ENCODE measurements at regions not wholly inside any gene's neighbourhood (a gene's known extent, or its start where the extent isn't known, plus 50 kb on each side); places are given as distances from the start of the nearest gene placed in this dataset.

DNA sequence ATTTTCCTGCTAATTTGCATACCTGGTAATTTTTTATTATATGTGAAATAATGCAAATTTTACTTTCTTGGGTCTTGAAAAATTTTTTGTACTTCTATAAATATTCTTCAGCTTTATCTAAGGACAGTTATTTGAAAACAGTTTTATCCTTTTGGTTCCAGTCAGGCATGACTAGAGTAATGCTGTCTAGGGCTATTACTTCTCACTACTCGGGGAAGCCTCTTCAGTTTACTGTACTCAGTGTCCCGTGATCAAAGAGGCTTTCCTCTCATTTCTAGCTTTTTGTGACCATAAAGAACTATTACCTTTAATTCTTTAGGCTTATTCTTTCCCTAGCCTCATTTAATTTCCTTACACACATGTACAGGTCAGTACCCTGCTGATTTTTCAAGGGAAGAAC is 153.8 kb upstream of the HDAC9 start:
- H3K4me1 Mint-ChIP-seq, result no peaks in the 10 kb centered on the region
- H3K4me3 Mint-ChIP-seq, result no peak overlapping the region
- intact Hi-C loops (cut with micrococcal nuclease), result no loop called here
- H3K27ac Mint-ChIP-seq, result no peak overlapping the region
- no peak for DNase-seq
- no peaks in the 10 kb centered on the region for H3K36me3 Mint-ChIP-seq (ENCODE audit: low read depth)
- H3K27me3 Mint-ChIP-seq, result peaks cover 12% of the 10 kb centered on the region
- H3K9me3 Mint-ChIP-seq, result no peaks in the 10 kb centered on the region

DNA sequence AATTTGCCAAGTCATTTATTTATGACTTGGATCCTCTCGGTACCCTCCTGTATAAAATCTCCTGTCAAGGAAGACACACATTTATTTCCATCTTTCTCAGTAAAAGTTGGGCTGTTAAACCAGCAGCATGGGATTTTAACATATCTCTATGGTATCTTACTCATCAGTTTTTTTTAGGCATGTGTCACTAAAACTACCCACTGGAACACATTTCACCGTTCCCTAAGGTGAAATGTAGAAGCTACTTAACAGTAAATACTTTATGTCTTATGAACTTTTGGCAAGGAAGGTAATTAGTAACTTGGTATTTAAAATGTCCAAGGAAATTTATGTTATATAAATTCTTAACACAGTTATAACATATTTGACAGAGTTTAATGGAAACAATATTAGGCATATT is 152.5 kb upstream of the HDAC9 start:
- H3K36me3 Mint-ChIP-seq (ENCODE audit: low read depth), result no peaks in the 10 kb centered on the region
- H3K4me1 Mint-ChIP-seq, result no peaks in the 10 kb centered on the region
- H3K27ac Mint-ChIP-seq, result no peak overlapping the region
- peaks cover 8% of the 10 kb centered on the region for H3K27me3 Mint-ChIP-seq
- H3K9me3 Mint-ChIP-seq, result no peaks in the 10 kb centered on the region
- DNase-seq, result no peak
- intact Hi-C loops (cut with micrococcal nuclease), result no loop called here
- H3K4me3 Mint-ChIP-seq, result no peak overlapping the region

DNA sequence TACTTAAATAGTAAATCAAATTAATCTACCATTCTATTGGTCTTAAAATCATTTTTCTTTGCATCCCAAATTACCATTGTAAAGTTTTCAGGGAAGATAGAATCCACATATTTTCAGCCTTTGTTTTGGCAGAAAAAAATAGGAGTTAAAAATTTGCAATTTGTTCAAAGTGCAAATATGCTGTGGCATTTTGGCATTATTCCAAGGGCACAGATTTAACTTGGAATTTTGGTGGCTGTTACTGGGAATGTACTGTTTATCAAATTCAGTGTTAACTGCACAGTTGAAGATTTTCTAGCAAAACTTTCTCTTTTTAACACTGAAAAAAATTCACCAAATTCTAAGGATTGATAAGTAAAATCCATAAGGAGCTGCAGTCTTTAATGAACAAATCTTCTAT is 151.0 kb upstream of the HDAC9 start:
- Mint-ChIP-seq H3K9me3 (no peaks in the 10 kb centered on the region), H3K4me1 (no peaks in the 10 kb centered on the region), H3K27me3 (peaks cover 8% of the 10 kb centered on the region), H3K36me3 (ENCODE audit: low read depth) (no peaks in the 10 kb centered on the region), H3K4me3 (no peak overlapping the region), H3K27ac (no peak overlapping the region)
- no peak for DNase-seq
- intact Hi-C loops (cut with micrococcal nuclease), result loop anchor here (2.0 kb wide), 1 partner anchor 574 kb away; no protein-coding TSS in a partner anchor

- no peaks in the 10 kb centered on the region for H3K4me1 Mint-ChIP-seq
- no peak overlapping the region for H3K4me3 Mint-ChIP-seq
- H3K36me3 Mint-ChIP-seq (ENCODE audit: low read depth), result no peaks in the 10 kb centered on the region
- intact Hi-C loops (cut with micrococcal nuclease), result loop anchor here (1.0 to 5.0 kb wide), 3 partner anchors 575 to 1453 kb away; no protein-coding TSS in a partner anchor
- peak; percentile 71 for DNase-seq
- H3K27me3 Mint-ChIP-seq, result peaks cover 10% of the 10 kb centered on the region
- H3K9me3 Mint-ChIP-seq, result no peaks in the 10 kb centered on the region
- H3K27ac Mint-ChIP-seq, result no peak overlapping the region
These were observed 149.8 kb upstream of the HDAC9 start for GRCh38 chr7:18345641-18346234.

GRCh38 chr7:18347170-18347569 is 148.4 kb upstream of the HDAC9 start:
- intact Hi-C loops (cut with micrococcal nuclease), result loop anchor here (5.0 kb wide), 1 partner anchor 1455 kb away; no protein-coding TSS in a partner anchor
- no peak for DNase-seq
- H3K27ac Mint-ChIP-seq, result no peak overlapping the region
- H3K9me3 Mint-ChIP-seq, result no peaks in the 10 kb centered on the region
- no peaks in the 10 kb centered on the region for H3K36me3 Mint-ChIP-seq (ENCODE audit: low read depth)
- H3K4me3 Mint-ChIP-seq, result no peak overlapping the region
- H3K4me1 Mint-ChIP-seq, result no peaks in the 10 kb centered on the region
- H3K27me3 Mint-ChIP-seq, result peaks cover 10% of the 10 kb centered on the region

GRCh38 chr7:18350678-18351077 is 144.9 kb upstream of the HDAC9 start:
- no peak for DNase-seq
- Mint-ChIP-seq H3K9me3 (no peaks in the 10 kb centered on the region), H3K36me3 (ENCODE audit: low read depth) (no peaks in the 10 kb centered on the region), H3K27me3 (peaks cover 8% of the 10 kb centered on the region), H3K4me3 (no peak overlapping the region), H3K4me1 (no peaks in the 10 kb centered on the region), H3K27ac (no peak overlapping the region)
- intact Hi-C loops (cut with micrococcal nuclease), result loop anchor here (10.0 kb wide), 1 partner anchor 224 kb away; no protein-coding TSS in a partner anchor

GRCh38 chr7:18352339-18353255 is 143.0 kb upstream of the HDAC9 start:
- no peaks in the 10 kb centered on the region for H3K36me3 Mint-ChIP-seq (ENCODE audit: low read depth)
- no peak overlapping the region for H3K27ac Mint-ChIP-seq
- peaks cover 3% of the 10 kb centered on the region for H3K4me1 Mint-ChIP-seq
- no peaks in the 10 kb centered on the region for H3K9me3 Mint-ChIP-seq
- intact Hi-C loops (cut with micrococcal nuclease), result loop anchor here (10.0 kb wide), 1 partner anchor 222 kb away; no protein-coding TSS in a partner anchor
- DNase-seq, result peak; percentile 59
- no peak overlapping the region for H3K4me3 Mint-ChIP-seq
- peaks cover 6% of the 10 kb centered on the region for H3K27me3 Mint-ChIP-seq

GRCh38 chr7:18353339-18353738 is 142.2 kb upstream of the HDAC9 start:
- H3K27me3 Mint-ChIP-seq, result peaks cover 6% of the 10 kb centered on the region
- no peak overlapping the region for H3K4me3 Mint-ChIP-seq

GRCh38 chr7:18354108-18355085 is 141.2 kb upstream of the HDAC9 start:
- H3K36me3 Mint-ChIP-seq (ENCODE audit: low read depth), result no peaks in the 10 kb centered on the region
- no peak overlapping the region for H3K4me3 Mint-ChIP-seq
- H3K9me3 Mint-ChIP-seq, result no peaks in the 10 kb centered on the region
- H3K27ac Mint-ChIP-seq, result no peak overlapping the region
- no peak for DNase-seq
- intact Hi-C loops (cut with micrococcal nuclease), result loop anchor here (10.0 kb wide), 1 partner anchor 220 kb away; no protein-coding TSS in a partner anchor
- peaks cover 6% of the 10 kb centered on the region for H3K27me3 Mint-ChIP-seq
- H3K4me1 Mint-ChIP-seq, result peaks cover 3% of the 10 kb centered on the region

More at GRCh38 chr7:18353339-18353738, 142.2 kb upstream of the HDAC9 start:
- DNase-seq, result no peak
- Mint-ChIP-seq H3K36me3 (ENCODE audit: low read depth) (no peaks in the 10 kb centered on the region), H3K27ac (no peak overlapping the region), H3K4me1 (peaks cover 3% of the 10 kb centered on the region), H3K9me3 (no peaks in the 10 kb centered on the region)
- intact Hi-C loops (cut with micrococcal nuclease), result loop anchor here (10.0 kb wide), 1 partner anchor 221 kb away; no protein-coding TSS in a partner anchor

GRCh38 chr7:18356191-18356645 is 139.3 kb upstream of the HDAC9 start:
- peak; percentile 57 for DNase-seq
- Mint-ChIP-seq H3K27ac (no peak overlapping the region), H3K36me3 (ENCODE audit: low read depth) (no peaks in the 10 kb centered on the region), H3K27me3 (peaks cover 4% of the 10 kb centered on the region), H3K4me1 (peaks cover 3% of the 10 kb centered on the region), H3K9me3 (no peaks in the 10 kb centered on the region), H3K4me3 (no peak overlapping the region)
- intact Hi-C loops (cut with micrococcal nuclease), result loop anchor here (2.0 to 10.0 kb wide), 3 partner anchors 219 to 1309 kb away; no protein-coding TSS in a partner anchor

- intact Hi-C loops (cut with micrococcal nuclease), result loop anchor here (2.0 to 10.0 kb wide), 3 partner anchors 217 to 1307 kb away; no protein-coding TSS in a partner anchor
- H3K27ac Mint-ChIP-seq, result no peak overlapping the region
- no peak for DNase-seq
- H3K36me3 Mint-ChIP-seq (ENCODE audit: low read depth), result no peaks in the 10 kb centered on the region
- H3K27me3 Mint-ChIP-seq, result peaks cover under 1% of the 10 kb centered on the region
- H3K9me3 Mint-ChIP-seq, result no peaks in the 10 kb centered on the region
- no peak overlapping the region for H3K4me3 Mint-ChIP-seq
- H3K4me1 Mint-ChIP-seq, result peaks cover 3% of the 10 kb centered on the region
These were observed 137.9 kb upstream of the HDAC9 start for GRCh38 chr7:18357691-18358090.

- no peaks in the 10 kb centered on the region for H3K36me3 Mint-ChIP-seq (ENCODE audit: low read depth)
- no peaks in the 10 kb centered on the region for H3K9me3 Mint-ChIP-seq
These were observed 133.8 kb upstream of the HDAC9 start for GRCh38 chr7:18361756-18362155.

GRCh38 chr7:18363751-18364380 is 131.7 kb upstream of the HDAC9 start:
- peaks cover 4% of the 10 kb centered on the region for H3K27me3 Mint-ChIP-seq
- no peaks in the 10 kb centered on the region for H3K36me3 Mint-ChIP-seq (ENCODE audit: low read depth)

More at GRCh38 chr7:18361756-18362155, 133.8 kb upstream of the HDAC9 start:
- intact Hi-C loops (cut with micrococcal nuclease), result no loop called here
- no peak for DNase-seq
- Mint-ChIP-seq H3K27ac (no peak overlapping the region), H3K4me3 (no peak overlapping the region), H3K27me3 (peaks cover 4% of the 10 kb centered on the region), H3K4me1 (no peaks in the 10 kb centered on the region)

More at GRCh38 chr7:18363751-18364380, 131.7 kb upstream of the HDAC9 start:
- no peak overlapping the region for H3K27ac Mint-ChIP-seq
- H3K9me3 Mint-ChIP-seq, result no peaks in the 10 kb centered on the region
- no peak overlapping the region for H3K4me3 Mint-ChIP-seq
- intact Hi-C loops (cut with micrococcal nuclease), result no loop called here
- no peak for DNase-seq
- no peaks in the 10 kb centered on the region for H3K4me1 Mint-ChIP-seq
